PC-3 (cell line): ENCODE measurements at regions not wholly inside any gene's neighbourhood (a gene's known extent, or its start where the extent isn't known, plus 50 kb on each side); places are given as distances from the start of the nearest gene placed in this dataset.

Experiments
- CTCF ChIP-seq: fragments of 300-600 bp; sonication (generic); conservative IDR thresholded peaks from 2 replicates; pipeline ENCODE4 v1.5.1; 2017; ENCODE audit warnings: antibody characterized with exemption, low read depth, mild to moderate bottlenecking, low read length
- EZH2 ChIP-seq: fragments of 300-600 bp; sonication (generic); IDR thresholded peaks from one replicate; pipeline ENCODE4 v1.6.1; 2017; ENCODE audit warnings: antibody characterized with exemption, mild to moderate bottlenecking, low read length; ENCODE audit not compliant: unreplicated experiment

DNA sequence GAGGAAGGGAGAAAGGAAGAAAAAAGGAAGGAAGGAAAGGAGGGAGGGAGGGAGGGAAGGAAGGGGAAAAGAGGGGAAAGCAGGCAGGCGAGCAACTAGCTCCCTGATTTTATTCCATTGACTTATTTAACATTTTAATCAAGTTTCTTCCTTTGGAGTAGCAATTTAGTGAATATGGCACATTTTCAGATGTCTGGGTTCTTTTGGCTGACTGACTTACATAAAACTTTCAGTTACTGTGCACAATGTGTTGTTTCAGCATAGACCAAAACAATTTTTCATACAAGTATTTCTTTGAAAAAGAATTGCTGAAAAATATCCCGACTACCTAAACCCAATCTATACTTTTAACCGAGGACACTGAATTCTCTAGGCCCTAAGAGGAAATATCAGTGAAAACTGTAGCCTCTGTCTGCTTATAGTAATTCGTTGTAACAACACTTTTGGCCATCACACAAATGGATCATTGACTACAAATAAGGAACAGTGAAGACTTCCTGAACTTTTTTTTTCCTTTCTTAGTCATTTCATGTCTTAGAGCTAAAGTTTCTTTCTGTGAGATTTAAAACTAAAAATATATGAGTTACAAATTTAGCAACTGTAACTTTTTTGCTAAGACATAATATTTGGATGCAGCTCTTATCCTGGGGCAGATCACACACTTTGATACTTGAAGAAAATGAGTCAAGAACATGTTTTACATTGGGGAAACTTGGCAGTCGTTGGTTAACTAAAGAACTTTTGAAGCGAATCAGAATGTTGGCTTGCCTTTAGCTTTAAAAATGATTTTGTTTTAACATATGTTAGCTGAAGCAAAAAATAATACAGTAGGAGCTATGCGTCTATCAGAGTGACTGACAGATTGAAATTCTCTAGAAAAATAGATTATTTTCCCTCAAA is 79.6 kb downstream of the SOX2 start:
- no peak for TF ChIP-seq CTCF
- no peak for TF ChIP-seq EZH2
